Activated naive CD8-positive, alpha-beta T cell (primary cell): ENCODE measurements at regions not wholly inside any gene's neighbourhood (a gene's known extent, or its start where the extent isn't known, plus 50 kb on each side); places are given as distances from the start of the nearest gene placed in this dataset.

Source experiments
- H3K27ac Mint-ChIP-seq: one replicate; pipeline ENCODE4 v1.8.0; 2021; ENCODE audit warnings: mixed read lengths
- H3K27me3 Mint-ChIP-seq: one replicate; pipeline ENCODE4 v1.8.0; 2021; ENCODE audit warnings: mixed read lengths
- H3K36me3 Mint-ChIP-seq: one replicate; pipeline ENCODE4 v1.8.0; 2021; ENCODE audit warnings: mixed read lengths
- H3K4me1 Mint-ChIP-seq: one replicate; pipeline ENCODE4 v1.8.0; 2021; ENCODE audit warnings: low read depth, mixed read lengths
- H3K4me3 Mint-ChIP-seq: one replicate; pipeline ENCODE4 v1.8.0; 2021; ENCODE audit warnings: mild to moderate bottlenecking, mixed read lengths
- H3K9me3 Mint-ChIP-seq: one replicate; pipeline ENCODE4 v1.8.0; 2021; ENCODE audit warnings: low read depth, mixed read lengths

DNA sequence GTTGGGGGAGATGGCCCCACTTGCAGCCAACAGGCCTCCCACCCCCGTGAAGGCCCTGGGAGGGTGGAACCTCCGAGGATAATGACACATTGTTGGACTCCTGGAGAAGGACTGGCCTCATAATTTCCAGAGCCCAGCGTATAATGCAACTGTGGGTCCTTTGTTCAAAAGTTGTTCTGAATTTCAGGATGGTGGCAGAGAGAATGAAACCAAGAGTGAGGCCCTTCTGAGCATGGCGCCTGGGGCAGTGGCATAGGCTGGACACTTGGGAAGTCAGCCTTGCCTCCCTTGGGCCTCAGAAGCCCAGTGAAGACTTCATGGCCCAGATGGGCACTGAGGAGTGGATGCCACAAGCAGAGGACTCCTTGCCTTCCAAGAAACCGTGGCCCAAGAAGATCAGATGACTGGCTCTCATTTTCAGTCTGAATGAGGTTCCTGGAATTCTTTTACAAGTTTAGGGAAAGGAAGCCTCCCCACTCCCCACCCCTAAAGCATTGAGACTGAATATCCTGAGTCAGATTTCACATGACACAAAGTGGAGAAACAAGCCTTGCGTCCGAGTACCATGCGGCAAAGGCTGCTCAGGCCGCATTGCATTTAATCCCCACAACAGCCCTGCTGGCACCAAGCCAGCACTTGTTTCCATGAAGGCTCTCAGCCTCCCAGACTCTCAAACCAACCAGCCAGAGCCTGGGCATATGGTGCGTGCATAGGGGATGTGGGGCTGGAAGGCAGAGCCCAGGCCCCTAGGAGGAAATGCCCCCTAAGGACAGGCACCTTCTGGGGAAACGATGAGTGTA lies 96.7 kb upstream of the SMIM23 start:
- no peaks in the 10 kb centered on the region for H3K4me1 Mint-ChIP-seq
- H3K27ac Mint-ChIP-seq: no peak overlapping the region
- H3K9me3 Mint-ChIP-seq: no peaks in the 10 kb centered on the region
- no peaks in the 10 kb centered on the region for H3K27me3 Mint-ChIP-seq
- H3K36me3 Mint-ChIP-seq: no peaks in the 10 kb centered on the region
- no peak overlapping the region for H3K4me3 Mint-ChIP-seq

GRCh38 chr5:171689853-171690417 lies 95.7 kb upstream of the SMIM23 start:
- no peaks in the 10 kb centered on the region for H3K36me3 Mint-ChIP-seq
- no peak overlapping the region for H3K27ac Mint-ChIP-seq
- H3K4me3 Mint-ChIP-seq: no peak overlapping the region
- H3K27me3 Mint-ChIP-seq: no peaks in the 10 kb centered on the region
- no peaks in the 10 kb centered on the region for H3K4me1 Mint-ChIP-seq
- no peaks in the 10 kb centered on the region for H3K9me3 Mint-ChIP-seq

DNA sequence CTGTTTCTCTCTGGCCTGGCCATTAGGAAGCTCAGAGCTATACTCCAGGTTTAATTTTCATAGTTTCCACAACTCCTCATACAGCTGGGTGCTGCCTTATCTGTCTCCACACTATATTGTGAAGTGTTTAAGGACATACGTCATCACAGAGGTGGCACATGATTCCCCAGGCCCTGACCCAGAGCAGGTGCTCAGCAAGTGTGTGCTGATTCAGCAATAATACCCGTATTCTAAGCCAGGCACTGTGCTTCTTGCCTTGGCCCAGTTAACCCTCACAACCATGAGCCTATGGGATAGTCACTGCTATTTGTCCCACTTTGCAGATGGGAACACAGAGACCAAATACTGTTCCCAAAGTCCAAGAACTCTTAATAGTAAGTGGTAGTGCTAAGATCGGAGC lies 93.5 kb upstream of the SMIM23 start:
- H3K27me3 Mint-ChIP-seq: no peaks in the 10 kb centered on the region
- no peak overlapping the region for H3K4me3 Mint-ChIP-seq
- H3K27ac Mint-ChIP-seq: no peak overlapping the region
- H3K4me1 Mint-ChIP-seq: no peaks in the 10 kb centered on the region
- no peaks in the 10 kb centered on the region for H3K9me3 Mint-ChIP-seq
- no peaks in the 10 kb centered on the region for H3K36me3 Mint-ChIP-seq

DNA sequence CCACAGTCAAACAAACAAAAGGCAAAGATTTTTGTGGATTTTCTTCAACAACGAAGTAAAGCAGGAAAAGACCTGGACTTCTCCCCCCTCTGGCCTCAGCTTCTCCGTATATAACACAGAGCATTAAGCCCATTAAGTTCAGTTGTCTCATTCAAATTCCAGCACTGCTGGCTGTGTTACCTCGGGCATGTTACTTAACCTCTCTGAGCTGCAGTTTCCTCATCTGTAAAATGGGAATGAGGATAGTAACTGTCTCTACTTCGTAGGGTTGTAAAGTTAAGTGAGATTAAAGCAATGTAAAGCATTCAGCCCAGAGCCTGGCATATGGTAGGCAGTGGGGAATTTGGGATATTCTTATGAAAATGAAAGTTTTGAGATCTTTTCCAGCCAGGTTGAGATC lies 92.7 kb upstream of the SMIM23 start:
- H3K36me3 Mint-ChIP-seq: no peaks in the 10 kb centered on the region
- no peaks in the 10 kb centered on the region for H3K9me3 Mint-ChIP-seq
- no peaks in the 10 kb centered on the region for H3K27me3 Mint-ChIP-seq
- no peaks in the 10 kb centered on the region for H3K4me1 Mint-ChIP-seq
- no peak overlapping the region for H3K27ac Mint-ChIP-seq
- no peak overlapping the region for H3K4me3 Mint-ChIP-seq

DNA sequence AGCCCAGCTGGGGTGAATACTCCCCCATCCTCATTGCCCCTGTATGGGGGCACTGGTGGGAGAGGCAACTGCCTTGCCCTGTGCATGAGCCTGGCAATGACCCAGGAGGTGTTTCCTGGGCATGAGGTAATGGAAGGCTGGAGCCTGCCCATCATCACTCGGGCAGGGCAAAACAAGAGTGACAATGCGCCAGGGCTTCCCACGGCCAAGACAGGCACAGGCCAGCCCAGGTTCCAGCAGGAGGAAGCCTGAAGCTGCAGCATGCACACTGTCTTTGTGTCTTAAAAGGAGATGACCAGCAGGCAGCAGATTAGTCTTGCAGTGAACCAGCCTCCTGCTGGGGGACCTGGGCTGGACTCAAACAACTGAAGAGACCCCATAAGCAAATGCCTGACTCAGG lies 92.2 kb upstream of the SMIM23 start:
- no peaks in the 10 kb centered on the region for H3K4me1 Mint-ChIP-seq
- H3K9me3 Mint-ChIP-seq: no peaks in the 10 kb centered on the region
- H3K36me3 Mint-ChIP-seq: no peaks in the 10 kb centered on the region
- no peak overlapping the region for H3K27ac Mint-ChIP-seq
- no peaks in the 10 kb centered on the region for H3K27me3 Mint-ChIP-seq
- H3K4me3 Mint-ChIP-seq: no peak overlapping the region

DNA sequence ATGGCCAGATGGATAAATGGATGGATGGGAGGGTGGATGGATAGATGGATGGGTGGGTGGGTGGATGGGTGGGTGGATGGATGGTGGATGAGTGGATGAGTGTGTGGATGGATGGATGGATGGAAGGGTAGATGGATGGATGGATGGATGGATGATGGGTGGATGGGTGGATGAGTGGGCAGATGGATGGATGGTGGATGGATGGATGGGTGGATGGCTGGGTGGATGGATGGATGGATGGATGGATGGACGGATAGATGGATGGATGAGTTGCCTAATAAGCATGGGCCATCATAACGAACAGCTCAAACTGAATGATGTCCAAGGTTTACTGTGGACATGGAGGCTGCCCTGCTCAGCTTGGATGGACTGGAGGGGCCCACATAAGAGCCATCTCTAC lies 89.8 kb upstream of the SMIM23 start:
- no peaks in the 10 kb centered on the region for H3K27me3 Mint-ChIP-seq
- no peak overlapping the region for H3K27ac Mint-ChIP-seq
- H3K9me3 Mint-ChIP-seq: no peaks in the 10 kb centered on the region
- H3K4me3 Mint-ChIP-seq: no peak overlapping the region
- no peaks in the 10 kb centered on the region for H3K36me3 Mint-ChIP-seq
- H3K4me1 Mint-ChIP-seq: no peaks in the 10 kb centered on the region

DNA sequence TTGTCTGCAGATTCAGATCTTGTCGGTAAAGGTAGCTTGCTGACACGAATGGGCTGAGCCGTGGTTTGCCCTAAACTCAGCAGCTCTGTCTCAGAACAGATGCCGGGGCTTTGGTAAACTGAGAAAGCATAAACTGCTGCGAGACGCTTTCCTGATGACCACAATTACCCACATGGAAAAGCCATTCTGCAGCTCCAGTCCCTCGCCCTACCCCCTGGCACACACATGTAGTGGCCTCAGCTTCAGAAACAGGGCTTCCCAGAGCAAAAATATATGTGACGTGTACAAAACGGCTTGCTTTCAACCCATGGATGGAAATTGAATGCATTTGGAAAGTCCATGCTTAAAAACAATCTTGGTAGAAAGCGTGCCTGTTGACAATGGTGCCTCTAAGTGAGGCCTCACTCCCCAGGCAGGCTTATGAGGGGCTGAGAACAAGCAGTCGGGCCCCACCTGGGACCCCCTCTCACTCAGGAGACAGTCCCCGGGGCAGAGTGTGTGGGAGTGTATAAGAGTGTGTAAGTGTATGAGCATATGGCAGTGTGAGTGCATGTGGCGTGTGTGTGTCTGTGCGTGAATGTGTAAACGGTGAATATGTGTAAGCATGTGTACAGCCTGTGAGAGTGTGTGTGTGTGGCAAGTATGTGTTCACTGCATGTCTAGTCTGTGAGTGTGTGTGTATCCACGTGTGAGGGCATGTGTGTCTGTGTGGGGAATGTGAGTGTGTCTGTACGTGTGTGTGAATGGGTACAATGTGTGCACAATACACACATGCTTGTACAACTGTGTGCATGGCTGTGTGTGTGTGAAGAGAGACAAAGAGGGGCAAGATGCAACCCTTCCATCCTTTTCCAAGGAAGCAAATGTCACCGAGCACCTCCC lies 88.2 kb upstream of the SMIM23 start:
- H3K36me3 Mint-ChIP-seq: no peaks in the 10 kb centered on the region
- no peak overlapping the region for H3K4me3 Mint-ChIP-seq
- H3K9me3 Mint-ChIP-seq: no peaks in the 10 kb centered on the region
- H3K27me3 Mint-ChIP-seq: no peaks in the 10 kb centered on the region
- H3K4me1 Mint-ChIP-seq: no peaks in the 10 kb centered on the region
- H3K27ac Mint-ChIP-seq: no peak overlapping the region

- H3K9me3 Mint-ChIP-seq: no peaks in the 10 kb centered on the region
- no peaks in the 10 kb centered on the region for H3K4me1 Mint-ChIP-seq
- H3K27me3 Mint-ChIP-seq: no peaks in the 10 kb centered on the region
- H3K27ac Mint-ChIP-seq: no peak overlapping the region
- H3K36me3 Mint-ChIP-seq: no peaks in the 10 kb centered on the region
- H3K4me3 Mint-ChIP-seq: no peak overlapping the region
These were observed 85.2 kb upstream of the SMIM23 start for GRCh38 chr5:171700318-171700912.

DNA sequence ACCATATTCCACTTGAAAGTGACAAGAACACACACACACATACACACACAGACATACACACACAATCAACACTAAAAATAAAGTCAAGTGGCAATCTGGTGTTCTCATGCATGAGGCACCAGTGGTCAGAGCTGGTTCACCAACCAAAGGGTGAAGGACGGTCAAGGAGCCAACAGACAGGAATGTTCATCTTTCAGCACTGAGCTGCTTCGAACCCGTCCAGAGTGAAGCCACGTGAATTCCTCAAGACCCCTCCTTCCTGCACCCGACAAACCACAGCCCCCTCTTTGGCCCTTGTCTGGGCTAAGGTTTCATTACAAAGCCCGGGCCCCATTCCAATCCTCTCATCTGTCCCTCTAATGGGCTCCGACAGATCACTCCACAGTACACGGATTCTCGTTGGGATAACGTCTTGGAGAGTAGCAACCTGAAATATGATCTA lies 84.5 kb upstream of the SMIM23 start:
- no peaks in the 10 kb centered on the region for H3K9me3 Mint-ChIP-seq
- no peaks in the 10 kb centered on the region for H3K4me1 Mint-ChIP-seq

GRCh38 chr5:171702135-171702770 lies 83.4 kb upstream of the SMIM23 start:
- H3K27ac Mint-ChIP-seq: no peak overlapping the region

More for the DNA sequence above, 84.5 kb upstream of the SMIM23 start:
- Mint-ChIP-seq H3K27ac (no peak overlapping the region), H3K4me3 (no peak overlapping the region), H3K36me3 (no peaks in the 10 kb centered on the region), H3K27me3 (no peaks in the 10 kb centered on the region)

DNA sequence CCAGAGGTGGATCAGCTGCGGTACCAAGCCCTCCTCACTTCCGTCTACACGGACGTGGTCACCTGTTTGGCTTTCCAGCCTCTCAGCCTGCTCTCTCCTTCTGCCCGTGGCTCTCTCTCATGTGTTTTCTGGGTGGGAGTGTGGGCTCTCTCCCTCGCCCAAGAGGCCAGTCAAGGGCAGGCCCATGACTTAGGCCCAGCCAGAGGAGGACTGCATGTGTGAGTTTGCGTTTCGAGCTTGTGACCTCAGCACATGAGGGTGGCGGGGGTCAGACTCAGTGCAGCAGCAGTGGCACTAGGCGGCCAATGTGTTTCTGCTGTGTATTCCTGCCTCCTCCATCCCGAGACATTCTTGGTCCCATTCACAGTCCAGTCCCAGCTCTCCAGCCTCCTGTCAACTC lies 82.5 kb upstream of the SMIM23 start:
- H3K27ac Mint-ChIP-seq: no peak overlapping the region
- H3K9me3 Mint-ChIP-seq: no peaks in the 10 kb centered on the region
- H3K4me1 Mint-ChIP-seq: no peaks in the 10 kb centered on the region
- no peaks in the 10 kb centered on the region for H3K27me3 Mint-ChIP-seq
- H3K4me3 Mint-ChIP-seq: no peak overlapping the region
- no peaks in the 10 kb centered on the region for H3K36me3 Mint-ChIP-seq

More at GRCh38 chr5:171702135-171702770, 83.4 kb upstream of the SMIM23 start:
- Mint-ChIP-seq H3K36me3 (no peaks in the 10 kb centered on the region), H3K9me3 (no peaks in the 10 kb centered on the region), H3K4me1 (no peaks in the 10 kb centered on the region), H3K27me3 (no peaks in the 10 kb centered on the region), H3K4me3 (no peak overlapping the region)

DNA sequence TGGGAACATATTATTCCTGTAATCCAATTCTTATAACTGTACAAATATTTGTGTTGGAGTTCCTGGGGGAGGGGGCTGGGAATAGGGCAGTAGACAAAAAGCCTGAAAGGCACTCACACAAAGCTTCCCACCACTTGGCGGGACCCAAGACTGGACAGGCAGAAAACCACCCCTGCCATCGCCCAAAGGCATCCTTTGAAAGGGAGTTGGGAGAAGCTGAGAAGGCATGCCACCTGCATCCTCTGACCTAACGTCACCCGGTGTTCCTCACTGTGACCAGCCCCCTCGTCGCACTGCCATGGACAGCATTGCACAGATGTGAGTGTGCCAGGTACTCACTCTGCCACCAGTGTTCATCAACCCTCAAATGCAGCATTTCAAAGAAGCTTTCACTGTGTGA lies 80.6 kb upstream of the SMIM23 start:
- no peaks in the 10 kb centered on the region for H3K36me3 Mint-ChIP-seq
- no peak overlapping the region for H3K4me3 Mint-ChIP-seq
- no peaks in the 10 kb centered on the region for H3K27me3 Mint-ChIP-seq
- no peaks in the 10 kb centered on the region for H3K4me1 Mint-ChIP-seq
- no peaks in the 10 kb centered on the region for H3K9me3 Mint-ChIP-seq
- no peak overlapping the region for H3K27ac Mint-ChIP-seq

- Mint-ChIP-seq H3K27me3 (no peaks in the 10 kb centered on the region), H3K4me1 (no peaks in the 10 kb centered on the region), H3K27ac (no peak overlapping the region), H3K36me3 (no peaks in the 10 kb centered on the region), H3K4me3 (no peak overlapping the region), H3K9me3 (no peaks in the 10 kb centered on the region)
These were observed 79.7 kb upstream of the SMIM23 start for GRCh38 chr5:171705830-171706468.

DNA sequence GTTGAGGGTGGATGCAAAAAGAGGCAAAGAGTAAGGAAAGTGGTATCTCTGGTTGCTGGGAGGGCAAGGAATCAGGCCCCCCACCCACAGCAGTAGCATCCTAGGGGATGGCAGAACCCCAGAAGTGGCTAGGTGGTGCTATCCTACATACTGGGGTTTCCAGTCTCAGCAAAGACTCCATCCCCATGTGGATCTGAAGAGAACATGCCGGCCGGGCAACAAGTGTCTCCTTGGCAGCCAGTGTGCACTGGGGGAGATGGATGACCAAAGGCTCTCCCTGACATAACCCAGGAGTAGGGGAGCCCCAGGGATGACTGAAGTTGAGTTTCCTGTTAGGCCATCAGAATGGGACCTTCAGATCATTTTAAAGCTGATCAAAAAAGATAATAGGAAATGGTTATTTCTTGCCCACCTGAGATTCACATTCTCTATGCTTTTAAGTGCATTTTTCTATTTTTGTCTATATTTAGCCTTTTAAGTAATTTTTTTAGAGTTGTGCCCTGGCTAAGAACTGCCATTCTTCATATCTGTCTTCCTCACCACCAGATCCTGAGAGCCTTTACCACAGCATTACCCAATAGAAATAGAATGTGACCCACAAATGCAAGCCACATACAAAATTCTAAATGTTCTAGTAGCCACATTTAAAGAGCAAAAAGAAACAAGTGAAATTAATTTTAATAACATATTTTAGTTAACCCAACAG lies 78.7 kb upstream of the SMIM23 start:
- Mint-ChIP-seq H3K36me3 (no peaks in the 10 kb centered on the region), H3K27me3 (no peaks in the 10 kb centered on the region), H3K27ac (no peak overlapping the region)

More for the DNA sequence above, 78.7 kb upstream of the SMIM23 start:
- no peak overlapping the region for H3K4me3 Mint-ChIP-seq
- no peaks in the 10 kb centered on the region for H3K9me3 Mint-ChIP-seq
- no peaks in the 10 kb centered on the region for H3K4me1 Mint-ChIP-seq
